ENCODE measurements at regions not wholly inside any gene's neighbourhood (a gene's known extent, or its start where the extent isn't known, plus 50 kb on each side); places are given as distances from the start of the nearest gene placed in this dataset. TPM values are rescaled to one million over a fixed set of nuclear protein-coding genes. Genes with fewer than 3 reads are reported as not detected.

GRCh38 chr19:34120141-34120540 is 52.2 kb upstream of the LSM14A start (continued):
- no peak for TF ChIP-seq YY1 (IDR thresholded peaks at IDR 0.05)

- WGBS = 62% methylated on average over 8 of the region's 8 CpGs
- H3K27me3 ChIP-seq (ENCODE audit: control insufficient read depth in 4 of 4, insufficient read depth in 4 of 4, low read length in 3 of 4) = no peaks in the 10 kb centered on the region
- DNase-seq (ENCODE audit: low spot score) = peak; percentile 40
- no peak overlapping the region for H3K9ac ChIP-seq (ENCODE audit: low read depth in 1 of 2, low read length in 2 of 2)
- H3K36me3 ChIP-seq (ENCODE audit: control insufficient read depth in 4 of 4, insufficient read depth in 3 of 4, low read depth in 1 of 4, low read length in 3 of 4) = no peaks in the 10 kb centered on the region
- no peak overlapping the region for H3K27ac ChIP-seq (ENCODE audit: low read depth in 1 of 2, low read length in 2 of 2)
- H3K4me1 ChIP-seq (ENCODE audit: control insufficient read depth in 4 of 4, insufficient read depth in 4 of 4, low read length in 3 of 4) = no peaks in the 10 kb centered on the region
- TF ChIP-seq EGR1 (IDR thresholded peaks at IDR 0.05; ENCODE audit: low read depth in 2 of 2) (no peak), GABPA (IDR thresholded peaks at IDR 0.05 in 1 of 2, conservative IDR thresholded peaks at IDR 0.05 in 1 of 2) (no peak), RAD21 (IDR thresholded peaks at IDR 0.05) (peak; percentile 77 to 85), MAX (IDR thresholded peaks at IDR 0.05) (no peak), REST (IDR thresholded peaks at IDR 0.05) (no peak), FOXA2 (IDR thresholded peaks at IDR 0.05) (no peak), NR2F2 (IDR thresholded peaks at IDR 0.05) (no peak), CTCF (IDR thresholded peaks at IDR 0.05; ENCODE audit: low read depth, low read length, missing input control) (peak; percentile 78), RXRA (IDR thresholded peaks at IDR 0.05) (no peak), TAF1 (conservative IDR thresholded peaks at IDR 0.05) (no peak), ATF3 (IDR thresholded peaks at IDR 0.05) (no peak), FOXA1 (IDR thresholded peaks at IDR 0.05) (no peak), YY1 (IDR thresholded peaks at IDR 0.05) (no peak), HNF4G (IDR thresholded peaks at IDR 0.05) (no peak), SP1 (IDR thresholded peaks at IDR 0.05) (no peak), HNF4A (conservative IDR thresholded peaks at IDR 0.05) (no peak), JUND (IDR thresholded peaks at IDR 0.05) (no peak)
- no peak overlapping the region for H3K4me3 ChIP-seq (ENCODE audit: low read depth in 1 of 3, low read length in 3 of 3)
- no peaks in the 10 kb centered on the region for H3K9me3 ChIP-seq (ENCODE audit: control insufficient read depth in 4 of 4, low read length in 3 of 4)
Measured at GRCh38 chr19:34120846-34121639, 51.3 kb upstream of the LSM14A start.

Small RNAs in the stretch of these regions (small RNA-seq; reads per million reads assigned to genes)
- gene RN7SL150P (not detected), gene RPS4XP23 (not detected)

Data from liver (tissue), 9 donors.